ENCODE measurements at regions not wholly inside any gene's neighbourhood (a gene's known extent, or its start where the extent isn't known, plus 50 kb on each side); places are given as distances from the start of the nearest gene placed in this dataset.

GRCh38 chr13:44271031-44271455 lies 102.6 kb upstream of the SERP2 start:
- H3K27me3 ChIP-seq (ENCODE audit: control insufficient read depth, insufficient read depth, low read length): no peaks in the 10 kb centered on the region
- peak; percentile 49 for DNase-seq
- peaks cover 20% of the 10 kb centered on the region for H3K4me1 ChIP-seq (ENCODE audit: control insufficient read depth, insufficient read depth, low read length)
- H3K4me3 ChIP-seq (ENCODE audit: low read length): no peak overlapping the region
- H3K27ac ChIP-seq (ENCODE audit: low read length): peak overlapping the region; percentile 60
- H3K36me3 ChIP-seq (ENCODE audit: control insufficient read depth, insufficient read depth, low read length): no peaks in the 10 kb centered on the region
- 59% methylated on average over 4 of the region's 4 CpGs for WGBS (ENCODE audit: insufficient coverage)
- H3K9me3 ChIP-seq (replicated peaks; ENCODE audit: control insufficient read depth, low read depth, low read length): no peaks in the 10 kb centered on the region

GRCh38 chr13:44271473-44271872 lies 102.2 kb upstream of the SERP2 start:
- 43% methylated on average over 2 of the region's 2 CpGs for WGBS (ENCODE audit: insufficient coverage)
- no peaks in the 10 kb centered on the region for H3K27me3 ChIP-seq (ENCODE audit: control insufficient read depth, insufficient read depth, low read length)
- no peak overlapping the region for H3K4me3 ChIP-seq (ENCODE audit: low read length)

GRCh38 chr13:44271915-44272341 lies 101.7 kb upstream of the SERP2 start:
- Histone ChIP-seq H3K4me1 (ENCODE audit: control insufficient read depth, insufficient read depth, low read length) (peaks cover 20% of the 10 kb centered on the region), H3K27me3 (ENCODE audit: control insufficient read depth, insufficient read depth, low read length) (no peaks in the 10 kb centered on the region), H3K4me3 (ENCODE audit: low read length) (no peak overlapping the region), H3K36me3 (ENCODE audit: control insufficient read depth, insufficient read depth, low read length) (no peaks in the 10 kb centered on the region), H3K27ac (ENCODE audit: low read length) (peak overlapping the region; percentile 60), H3K9me3 (replicated peaks; ENCODE audit: control insufficient read depth, low read depth, low read length) (no peaks in the 10 kb centered on the region)
- WGBS (ENCODE audit: insufficient coverage): 20% methylated on average over 1 of the region's 1 CpG
- peak; percentile 81 for DNase-seq

More at GRCh38 chr13:44271473-44271872, 102.2 kb upstream of the SERP2 start:
- no peaks in the 10 kb centered on the region for H3K9me3 ChIP-seq (replicated peaks; ENCODE audit: control insufficient read depth, low read depth, low read length)
- peaks cover 20% of the 10 kb centered on the region for H3K4me1 ChIP-seq (ENCODE audit: control insufficient read depth, insufficient read depth, low read length)
- no peaks in the 10 kb centered on the region for H3K36me3 ChIP-seq (ENCODE audit: control insufficient read depth, insufficient read depth, low read length)
- H3K27ac ChIP-seq (ENCODE audit: low read length): peak overlapping the region; percentile 60
- DNase-seq: peak; percentile 68

GRCh38 chr13:44272692-44273091 lies 100.9 kb upstream of the SERP2 start:
- no peak for DNase-seq
- Histone ChIP-seq H3K4me1 (ENCODE audit: control insufficient read depth, insufficient read depth, low read length) (peaks cover 20% of the 10 kb centered on the region), H3K27me3 (ENCODE audit: control insufficient read depth, insufficient read depth, low read length) (no peaks in the 10 kb centered on the region), H3K9me3 (replicated peaks; ENCODE audit: control insufficient read depth, low read depth, low read length) (no peaks in the 10 kb centered on the region), H3K27ac (ENCODE audit: low read length) (no peak overlapping the region), H3K36me3 (ENCODE audit: control insufficient read depth, insufficient read depth, low read length) (no peaks in the 10 kb centered on the region), H3K4me3 (ENCODE audit: low read length) (no peak overlapping the region)
- no CpG with 5 or more reads among the region's 3 CpGs for WGBS (ENCODE audit: insufficient coverage)

GRCh38 chr13:44273216-44273615 lies 100.4 kb upstream of the SERP2 start:
- Histone ChIP-seq H3K27ac (ENCODE audit: low read length) (no peak overlapping the region), H3K4me3 (ENCODE audit: low read length) (no peak overlapping the region), H3K36me3 (ENCODE audit: control insufficient read depth, insufficient read depth, low read length) (no peaks in the 10 kb centered on the region), H3K4me1 (ENCODE audit: control insufficient read depth, insufficient read depth, low read length) (peaks cover 21% of the 10 kb centered on the region), H3K9me3 (replicated peaks; ENCODE audit: control insufficient read depth, low read depth, low read length) (no peaks in the 10 kb centered on the region), H3K27me3 (ENCODE audit: control insufficient read depth, insufficient read depth, low read length) (no peaks in the 10 kb centered on the region)
- DNase-seq: no peak
- WGBS (ENCODE audit: insufficient coverage): 93% methylated on average over 4 of the region's 5 CpGs

GRCh38 chr13:44273991-44274770 lies 99.4 kb upstream of the SERP2 start:
- Histone ChIP-seq H3K27ac (ENCODE audit: low read length) (peak overlapping the region; percentile 85), H3K36me3 (ENCODE audit: control insufficient read depth, insufficient read depth, low read length) (no peaks in the 10 kb centered on the region), H3K9me3 (replicated peaks; ENCODE audit: control insufficient read depth, low read depth, low read length) (no peaks in the 10 kb centered on the region), H3K4me1 (ENCODE audit: control insufficient read depth, insufficient read depth, low read length) (peaks cover 23% of the 10 kb centered on the region), H3K4me3 (ENCODE audit: low read length) (no peak overlapping the region), H3K27me3 (ENCODE audit: control insufficient read depth, insufficient read depth, low read length) (no peaks in the 10 kb centered on the region)
- 78% methylated on average over 2 of the region's 6 CpGs for WGBS (ENCODE audit: insufficient coverage)
- DNase-seq: peak; percentile 90

- Histone ChIP-seq H3K4me3 (ENCODE audit: low read length) (no peak overlapping the region), H3K9me3 (replicated peaks; ENCODE audit: control insufficient read depth, low read depth, low read length) (no peaks in the 10 kb centered on the region), H3K27me3 (ENCODE audit: control insufficient read depth, insufficient read depth, low read length) (no peaks in the 10 kb centered on the region), H3K27ac (ENCODE audit: low read length) (peak overlapping the region; percentile 85), H3K4me1 (ENCODE audit: control insufficient read depth, insufficient read depth, low read length) (peaks cover 23% of the 10 kb centered on the region), H3K36me3 (ENCODE audit: control insufficient read depth, insufficient read depth, low read length) (no peaks in the 10 kb centered on the region)
- peak; percentile 81 for DNase-seq
- no CpG with 5 or more reads among the region's 2 CpGs for WGBS (ENCODE audit: insufficient coverage)
Observed at GRCh38 chr13:44274771-44275205, 98.8 kb upstream of the SERP2 start.

- Histone ChIP-seq H3K9me3 (replicated peaks; ENCODE audit: control insufficient read depth, low read depth, low read length) (no peaks in the 10 kb centered on the region), H3K27ac (ENCODE audit: low read length) (peak overlapping the region; percentile 85), H3K4me1 (ENCODE audit: control insufficient read depth, insufficient read depth, low read length) (peaks cover 23% of the 10 kb centered on the region), H3K4me3 (ENCODE audit: low read length) (no peak overlapping the region), H3K27me3 (ENCODE audit: control insufficient read depth, insufficient read depth, low read length) (no peaks in the 10 kb centered on the region), H3K36me3 (ENCODE audit: control insufficient read depth, insufficient read depth, low read length) (no peaks in the 10 kb centered on the region)
- no peak for DNase-seq
Observed at GRCh38 chr13:44275381-44275780, 98.2 kb upstream of the SERP2 start.

GRCh38 chr13:44276061-44276460 lies 97.6 kb upstream of the SERP2 start:
- Histone ChIP-seq H3K36me3 (ENCODE audit: control insufficient read depth, insufficient read depth, low read length) (no peaks in the 10 kb centered on the region), H3K4me1 (ENCODE audit: control insufficient read depth, insufficient read depth, low read length) (peaks cover 22% of the 10 kb centered on the region), H3K27ac (ENCODE audit: low read length) (no peak overlapping the region), H3K4me3 (ENCODE audit: low read length) (no peak overlapping the region), H3K9me3 (replicated peaks; ENCODE audit: control insufficient read depth, low read depth, low read length) (no peaks in the 10 kb centered on the region), H3K27me3 (ENCODE audit: control insufficient read depth, insufficient read depth, low read length) (no peaks in the 10 kb centered on the region)
- DNase-seq: no peak
- WGBS (ENCODE audit: insufficient coverage): 0% methylated on average over 1 of the region's 3 CpGs

GRCh38 chr13:44277459-44277858 lies 96.2 kb upstream of the SERP2 start:
- Histone ChIP-seq H3K4me1 (ENCODE audit: control insufficient read depth, insufficient read depth, low read length) (peaks cover 12% of the 10 kb centered on the region), H3K4me3 (ENCODE audit: low read length) (no peak overlapping the region), H3K27ac (ENCODE audit: low read length) (no peak overlapping the region), H3K9me3 (replicated peaks; ENCODE audit: control insufficient read depth, low read depth, low read length) (no peaks in the 10 kb centered on the region), H3K36me3 (ENCODE audit: control insufficient read depth, insufficient read depth, low read length) (no peaks in the 10 kb centered on the region), H3K27me3 (ENCODE audit: control insufficient read depth, insufficient read depth, low read length) (no peaks in the 10 kb centered on the region)
- 93% methylated on average over 1 of the region's 1 CpG for WGBS (ENCODE audit: insufficient coverage)
- DNase-seq: no peak
